ENCODE measurements at regions not wholly inside any gene's neighbourhood (a gene's known extent, or its start where the extent isn't known, plus 50 kb on each side); places are given as distances from the start of the nearest gene placed in this dataset.

DNA sequence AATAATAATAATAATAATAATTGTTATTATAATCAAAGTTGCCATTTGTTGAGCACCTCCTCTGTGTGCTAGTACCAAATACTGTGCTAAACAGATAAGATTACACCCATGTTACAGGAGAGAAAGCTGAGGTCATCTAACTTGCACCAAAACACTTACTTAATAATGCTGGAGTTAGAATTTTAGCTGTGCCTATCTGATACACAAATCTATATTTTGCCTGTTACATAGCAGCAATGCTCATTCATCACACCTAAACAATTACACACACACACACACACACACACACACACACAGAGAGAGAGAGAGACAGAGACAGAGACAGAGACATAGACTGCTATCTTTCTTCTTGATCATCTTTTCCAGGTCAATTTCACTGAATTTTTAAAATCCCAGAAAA, 170.9 kb upstream of the KLF3 start:
- ATAC-seq (ENCODE audit: poor library complexity) (no peak), DNase-seq (no peak)
- Histone ChIP-seq H3K27me3 (ENCODE audit: control insufficient read depth in 1 of 2, insufficient read depth in 2 of 2, low read length in 2 of 2) (no peaks in the 10 kb centered on the region), H3K27ac (ENCODE audit: low read depth in 1 of 2, low read length in 2 of 2) (no peak overlapping the region), H3K4me3 (ENCODE audit: low read length) (no peak overlapping the region), H3K9me3 (ENCODE audit: control insufficient read depth in 1 of 2, insufficient read depth in 1 of 2, low read length in 2 of 2) (no peaks in the 10 kb centered on the region), H3K36me3 (ENCODE audit: insufficient read depth, low read length) (no peaks in the 10 kb centered on the region), H3K4me1 (ENCODE audit: insufficient read depth, low read length) (peaks cover 30% of the 10 kb centered on the region)
- Mint-ChIP-seq H3K4me3 (no peak overlapping the region), H3K4me1 (ENCODE audit: low read depth) (peaks cover 40% of the 10 kb centered on the region), H3K9me3 (no peaks in the 10 kb centered on the region), H3K27me3 (no peaks in the 10 kb centered on the region), H3K36me3 (ENCODE audit: low read depth) (no peaks in the 10 kb centered on the region), H3K27ac (no peak overlapping the region)
- intact Hi-C loops (cut with DNase I, micrococcal nuclease): no loop called here
- TF ChIP-seq, protein P1, sequence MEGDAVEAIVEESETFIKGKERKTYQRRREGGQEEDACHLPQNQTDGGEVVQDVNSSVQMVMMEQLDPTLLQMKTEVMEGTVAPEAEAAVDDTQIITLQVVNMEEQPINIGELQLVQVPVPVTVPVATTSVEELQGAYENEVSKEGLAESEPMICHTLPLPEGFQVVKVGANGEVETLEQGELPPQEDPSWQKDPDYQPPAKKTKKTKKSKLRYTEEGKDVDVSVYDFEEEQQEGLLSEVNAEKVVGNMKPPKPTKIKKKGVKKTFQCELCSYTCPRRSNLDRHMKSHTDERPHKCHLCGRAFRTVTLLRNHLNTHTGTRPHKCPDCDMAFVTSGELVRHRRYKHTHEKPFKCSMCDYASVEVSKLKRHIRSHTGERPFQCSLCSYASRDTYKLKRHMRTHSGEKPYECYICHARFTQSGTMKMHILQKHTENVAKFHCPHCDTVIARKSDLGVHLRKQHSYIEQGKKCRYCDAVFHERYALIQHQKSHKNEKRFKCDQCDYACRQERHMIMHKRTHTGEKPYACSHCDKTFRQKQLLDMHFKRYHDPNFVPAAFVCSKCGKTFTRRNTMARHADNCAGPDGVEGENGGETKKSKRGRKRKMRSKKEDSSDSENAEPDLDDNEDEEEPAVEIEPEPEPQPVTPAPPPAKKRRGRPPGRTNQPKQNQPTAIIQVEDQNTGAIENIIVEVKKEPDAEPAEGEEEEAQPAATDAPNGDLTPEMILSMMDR (IDR thresholded peaks at IDR 0.05): no peak
- CTCF ChIA-PET: interaction anchor here (0.6 to 1.6 kb wide), 4 partner anchors 14 to 787 kb away, joined by 3 to 4 read pairs (median 3); no protein-coding TSS in a partner anchor
- POLR2A ChIA-PET: no interaction called here

DNA sequence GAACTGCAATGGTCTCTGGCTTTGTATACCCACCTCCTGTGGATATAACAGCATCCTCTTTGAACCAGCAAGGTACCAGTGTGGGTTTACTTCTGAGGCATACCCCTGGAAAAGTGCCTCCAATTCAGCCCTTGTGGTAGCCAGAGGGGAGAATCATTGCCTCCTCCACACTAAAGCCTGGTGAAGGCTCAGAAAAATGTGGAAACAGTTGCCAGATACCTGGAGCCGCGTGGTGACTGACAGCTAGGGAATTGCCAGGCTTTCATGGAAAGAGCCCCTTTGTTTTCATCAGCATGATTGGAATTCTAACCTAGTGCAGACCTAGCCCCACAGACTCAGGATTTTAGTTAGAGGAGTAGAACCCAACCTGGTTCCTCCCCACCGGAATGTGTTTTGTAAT, 168.6 kb upstream of the KLF3 start:
- Histone ChIP-seq H3K27me3 (ENCODE audit: control insufficient read depth in 1 of 2, insufficient read depth in 2 of 2, low read length in 2 of 2) (no peaks in the 10 kb centered on the region), H3K4me1 (ENCODE audit: insufficient read depth, low read length) (peaks cover 15% of the 10 kb centered on the region), H3K9me3 (ENCODE audit: control insufficient read depth in 1 of 2, insufficient read depth in 1 of 2, low read length in 2 of 2) (no peaks in the 10 kb centered on the region), H3K27ac (ENCODE audit: low read depth in 1 of 2, low read length in 2 of 2) (no peak overlapping the region), H3K36me3 (ENCODE audit: insufficient read depth, low read length) (no peaks in the 10 kb centered on the region), H3K4me3 (ENCODE audit: low read length) (no peak overlapping the region)
- Mint-ChIP-seq H3K9me3 (no peaks in the 10 kb centered on the region), H3K4me1 (ENCODE audit: low read depth) (peaks cover 20% of the 10 kb centered on the region), H3K27ac (no peak overlapping the region), H3K36me3 (ENCODE audit: low read depth) (no peaks in the 10 kb centered on the region), H3K4me3 (no peak overlapping the region), H3K27me3 (no peaks in the 10 kb centered on the region)
- TF ChIP-seq, protein P1 (IDR thresholded peaks at IDR 0.05): no peak
- ATAC-seq (ENCODE audit: poor library complexity): no peak
- DNase-seq: no peak
- intact Hi-C loops (cut with DNase I, micrococcal nuclease): no loop called here
- ChIA-PET CTCF (no interaction called here), POLR2A (no interaction called here)

DNA sequence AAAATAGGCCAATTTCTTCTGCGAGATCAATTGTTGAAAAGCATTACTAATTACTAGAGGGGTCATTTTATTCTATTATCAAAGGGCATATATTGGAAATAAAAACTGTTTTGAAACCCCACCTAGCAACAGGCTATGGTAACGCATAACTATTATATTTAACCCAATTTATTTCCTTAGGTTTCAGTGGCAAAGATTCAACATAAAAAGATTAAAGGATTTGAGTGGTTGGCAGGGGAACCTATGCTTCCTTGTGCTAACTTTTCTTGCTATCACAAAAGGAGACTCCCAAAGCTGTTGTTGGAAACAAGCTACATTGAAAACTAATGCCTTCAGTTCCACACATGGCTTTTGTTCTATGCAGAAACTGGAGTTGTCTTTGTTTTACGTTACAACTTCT, 166.9 kb upstream of the KLF3 start:
- no peak overlapping the region for H3K4me3 ChIP-seq (ENCODE audit: low read length)
- H3K9me3 ChIP-seq (ENCODE audit: control insufficient read depth in 1 of 2, insufficient read depth in 1 of 2, low read length in 2 of 2): no peaks in the 10 kb centered on the region
- ChIA-PET POLR2A (interaction anchor here (0.6 kb wide), 1 partner anchor 202 kb away, joined by 3 read pairs; no protein-coding TSS in a partner anchor), CTCF (no interaction called here)
- peaks cover 6% of the 10 kb centered on the region for H3K4me1 Mint-ChIP-seq (ENCODE audit: low read depth)
- DNase-seq (no peak), ATAC-seq (ENCODE audit: poor library complexity) (no peak)
- H3K27ac Mint-ChIP-seq: no peak overlapping the region
- H3K36me3 ChIP-seq (ENCODE audit: insufficient read depth, low read length): no peaks in the 10 kb centered on the region
- TF ChIP-seq, protein P1 (IDR thresholded peaks at IDR 0.05): no peak
- no peaks in the 10 kb centered on the region for H3K36me3 Mint-ChIP-seq (ENCODE audit: low read depth)
- intact Hi-C loops (cut with DNase I, micrococcal nuclease): no loop called here
- H3K9me3 Mint-ChIP-seq: no peaks in the 10 kb centered on the region
- H3K27me3 ChIP-seq (ENCODE audit: control insufficient read depth in 1 of 2, insufficient read depth in 2 of 2, low read length in 2 of 2): no peaks in the 10 kb centered on the region
- H3K27me3 Mint-ChIP-seq: no peaks in the 10 kb centered on the region
- peaks cover 5% of the 10 kb centered on the region for H3K4me1 ChIP-seq (ENCODE audit: insufficient read depth, low read length)
- H3K4me3 Mint-ChIP-seq: no peak overlapping the region
- no peak overlapping the region for H3K27ac ChIP-seq (ENCODE audit: low read depth in 1 of 2, low read length in 2 of 2)
